SHP77 treated with DMSO at 0.1 percent for 48 hours (cell line): ENCODE measurements at regions not wholly inside any gene's neighbourhood (a gene's known extent, or its start where the extent isn't known, plus 50 kb on each side); places are given as distances from the start of the nearest gene placed in this dataset.

Experiments used
- DNase-seq: peaks from one replicate; lab custom pipeline; 2025; lab: John Stamatoyannopoulos, UW

- no peak for DNase-seq
Measured at GRCh38 chr13:76711550-76712182, 174.5 kb downstream of the KCTD12 start.

GRCh38 chr13:76709851-76710250 is 176.4 kb downstream of the KCTD12 start:
- DNase-seq = no peak

DNA sequence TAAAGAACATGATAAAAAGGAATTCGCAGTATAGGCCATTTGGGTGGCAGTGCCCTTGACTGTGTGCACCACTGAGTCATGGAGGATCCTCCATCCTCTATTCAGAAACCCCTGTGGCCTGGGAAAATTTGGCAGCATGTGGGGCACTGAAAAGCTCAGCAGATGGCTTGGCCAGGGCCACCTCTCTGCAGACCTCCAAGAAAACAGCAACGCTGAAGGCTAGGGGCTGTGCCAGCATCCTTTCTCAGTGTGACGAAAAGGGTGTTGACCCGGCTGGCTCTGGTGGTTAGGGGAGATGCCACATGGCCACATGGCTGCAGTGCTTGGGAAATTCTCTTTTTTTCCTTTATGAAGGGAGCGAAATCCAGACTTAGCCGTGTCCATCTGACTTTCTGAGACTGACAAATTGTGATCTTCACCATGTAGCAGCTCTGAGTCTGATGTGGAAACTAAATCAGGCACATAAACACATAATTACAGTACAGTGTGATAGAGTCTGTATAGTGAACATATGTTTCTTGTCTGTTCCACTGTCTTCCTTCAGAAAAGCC is 178.0 kb downstream of the KCTD12 start:
- no peak for DNase-seq

DNA sequence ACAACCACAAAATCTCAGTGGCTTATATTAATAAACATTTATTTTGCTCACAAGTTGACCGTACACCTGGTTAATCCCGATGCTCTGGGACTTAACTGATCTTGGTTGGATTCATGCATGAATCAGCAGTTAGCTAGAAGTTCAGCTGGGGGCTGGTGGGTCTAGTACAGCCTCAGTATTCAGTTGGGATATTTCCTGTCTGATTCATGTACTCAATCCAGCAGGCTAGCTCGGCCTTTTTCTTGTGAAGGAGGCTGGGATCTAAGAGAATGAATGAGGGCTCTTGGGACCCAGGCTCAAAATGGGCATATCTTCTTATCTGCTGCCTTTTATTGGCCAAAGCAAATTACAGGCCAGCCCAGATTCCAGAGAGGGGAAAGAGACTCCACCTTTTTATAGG is 178.8 kb downstream of the KCTD12 start:
- no peak for DNase-seq

GRCh38 chr13:76703621-76704288 is 182.4 kb downstream of the KCTD12 start:
- DNase-seq = no peak

DNA sequence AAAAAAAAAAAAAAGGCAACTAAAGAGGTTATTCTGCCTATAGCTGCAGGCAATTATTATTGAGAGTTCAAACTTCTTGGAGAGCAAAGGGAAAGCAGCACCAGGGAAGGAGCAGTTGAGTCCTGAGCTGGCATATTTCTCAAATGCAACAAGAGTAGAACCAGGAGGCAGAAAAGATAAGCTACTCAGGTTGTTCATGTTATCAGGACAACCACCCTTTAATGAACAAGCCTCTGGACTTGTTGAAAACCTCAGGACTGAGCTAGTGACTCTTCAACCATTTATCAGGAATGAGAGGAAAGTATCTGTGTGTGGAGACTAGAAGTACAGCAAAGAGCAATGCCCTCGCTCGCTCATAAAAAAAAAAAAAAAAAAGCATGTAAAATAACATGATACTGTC is 183.0 kb downstream of the KCTD12 start:
- DNase-seq = no peak

DNA sequence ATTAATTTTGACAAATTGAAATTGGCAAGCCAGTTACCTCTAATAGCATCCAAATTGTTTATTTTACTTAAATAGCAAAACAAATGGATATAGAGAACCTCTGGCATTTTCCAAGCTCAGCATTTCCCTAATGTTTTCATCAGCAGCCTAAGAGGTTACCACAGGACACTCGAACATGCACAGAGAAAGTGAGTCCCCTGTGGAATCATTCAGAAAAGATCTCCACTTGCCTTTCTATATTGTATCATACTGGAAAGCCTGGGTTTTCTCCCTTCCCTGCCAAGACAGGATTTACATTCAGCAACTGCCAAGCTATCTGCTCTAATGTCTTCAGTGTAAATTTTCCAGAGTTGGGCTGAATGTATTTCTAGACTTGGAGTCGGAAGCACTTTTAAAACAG is 188.9 kb downstream of the KCTD12 start:
- no peak for DNase-seq

DNA sequence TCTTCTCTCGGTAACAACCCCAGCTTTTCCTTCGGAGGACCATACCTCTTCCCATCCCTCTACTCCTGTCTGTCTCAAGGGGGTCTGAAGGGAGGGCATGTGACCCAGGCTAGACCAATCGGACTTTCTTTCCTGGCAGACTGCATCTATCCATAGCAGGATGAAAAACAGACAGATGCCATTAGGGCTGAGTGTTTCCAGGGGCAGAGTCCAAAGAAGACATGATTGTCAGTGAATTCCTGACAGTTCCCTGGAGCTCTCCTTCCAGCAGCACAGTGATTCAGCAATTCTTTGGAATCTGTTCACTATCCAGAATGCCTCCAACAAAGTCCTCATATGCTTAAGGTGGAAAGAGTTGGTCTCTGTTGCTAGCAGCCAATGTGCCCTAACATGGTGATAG is 189.8 kb downstream of the KCTD12 start:
- DNase-seq = no peak

GRCh38 chr13:76693086-76693485 is 193.1 kb downstream of the KCTD12 start:
- no peak for DNase-seq

GRCh38 chr13:76692346-76692745 is 193.9 kb downstream of the KCTD12 start:
- DNase-seq = no peak

- DNase-seq = no peak
Measured at GRCh38 chr13:76690611-76691010, 195.6 kb downstream of the KCTD12 start.

- DNase-seq = no peak
Measured at GRCh38 chr13:76687467-76687866, 198.7 kb downstream of the KCTD12 start.

DNA sequence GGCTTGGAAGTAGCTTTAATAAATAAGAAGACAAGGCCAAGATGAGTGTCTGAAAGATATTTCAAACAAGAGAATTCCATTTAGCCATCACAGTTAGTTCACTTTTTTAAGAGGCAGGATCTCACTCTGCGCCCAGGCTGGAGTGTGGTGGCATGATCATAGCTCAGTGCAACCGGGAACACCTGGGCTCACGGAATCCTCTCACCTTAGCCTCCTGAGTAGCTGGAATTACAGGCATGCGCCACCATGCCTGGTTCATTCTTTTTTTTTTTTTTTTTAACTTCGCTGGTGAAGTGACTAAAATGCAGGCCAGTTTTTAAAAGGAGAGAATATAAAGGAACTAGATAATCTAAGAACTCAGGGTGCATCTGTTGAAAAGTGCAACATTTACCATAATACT is 200.3 kb downstream of the KCTD12 start:
- DNase-seq = no peak

GRCh38 chr13:76684336-76684735 is 201.9 kb downstream of the KCTD12 start:
- no peak for DNase-seq

GRCh38 chr13:76683854-76684253 is 202.4 kb downstream of the KCTD12 start:
- DNase-seq = no peak

- no peak for DNase-seq
Measured at GRCh38 chr13:76683168-76683567, 203.0 kb downstream of the KCTD12 start.

DNA sequence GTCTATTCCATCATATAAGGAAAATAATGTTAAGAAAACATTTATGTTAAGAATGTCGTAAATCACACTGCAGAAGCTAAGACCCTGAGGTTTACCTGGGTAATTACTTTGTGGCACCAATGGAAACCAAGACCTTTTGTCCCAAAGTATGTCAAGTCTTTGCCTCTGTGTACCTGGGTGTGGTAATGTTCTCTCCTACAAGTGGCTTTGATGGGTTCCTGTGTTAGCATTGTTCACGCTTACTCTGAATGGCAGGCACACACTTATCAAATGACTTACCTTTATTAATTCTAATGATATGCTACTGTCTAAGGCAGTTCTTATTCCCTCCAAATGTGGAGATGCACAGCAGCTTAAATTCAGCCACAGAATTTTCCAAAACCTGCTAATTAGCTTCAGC is 206.1 kb downstream of the KCTD12 start:
- no peak for DNase-seq

GRCh38 chr13:76677043-76677442 is 209.2 kb downstream of the KCTD12 start:
- DNase-seq = no peak

- no peak for DNase-seq
Measured at GRCh38 chr13:76672420-76672819, 213.8 kb downstream of the KCTD12 start.

DNA sequence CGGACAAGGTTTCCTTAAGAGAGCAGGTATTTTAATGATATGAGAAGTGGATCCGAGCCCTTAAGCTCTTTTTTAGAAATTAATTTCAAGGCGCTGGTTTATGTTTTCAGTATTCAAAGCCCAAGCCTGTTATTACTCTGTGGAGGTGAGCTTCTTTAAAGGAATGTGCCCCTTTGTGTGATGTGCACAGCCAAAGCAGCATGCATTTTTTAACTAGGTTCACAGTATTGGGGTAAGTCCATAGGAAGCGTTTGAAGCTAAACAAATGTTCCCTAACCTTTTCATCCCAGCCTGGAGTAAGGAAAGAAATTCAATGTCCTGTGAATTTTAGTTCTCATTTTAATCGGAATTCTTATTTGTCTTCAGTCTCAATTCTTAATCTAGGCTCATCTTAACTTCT is 217.5 kb downstream of the KCTD12 start:
- DNase-seq = no peak

GRCh38 chr13:76668141-76668540 is 218.1 kb downstream of the KCTD12 start:
- no peak for DNase-seq

GRCh38 chr13:76667551-76667950 is 218.7 kb downstream of the KCTD12 start:
- no peak for DNase-seq

GRCh38 chr13:76663592-76664335 is 222.4 kb downstream of the KCTD12 start:
- DNase-seq = no peak
